Fibroblast of skin of left biceps (primary cell): ENCODE measurements at regions not wholly inside any gene's neighbourhood (a gene's known extent, or its start where the extent isn't known, plus 50 kb on each side); places are given as distances from the start of the nearest gene placed in this dataset.

Experiments
- DNase-seq, 2 experiments: peaks; one replicate each; pipeline ENCODE4 v3.0.0-alpha.2; 2013; ENCODE audit warnings: low read depth in 2 of 2

DNA sequence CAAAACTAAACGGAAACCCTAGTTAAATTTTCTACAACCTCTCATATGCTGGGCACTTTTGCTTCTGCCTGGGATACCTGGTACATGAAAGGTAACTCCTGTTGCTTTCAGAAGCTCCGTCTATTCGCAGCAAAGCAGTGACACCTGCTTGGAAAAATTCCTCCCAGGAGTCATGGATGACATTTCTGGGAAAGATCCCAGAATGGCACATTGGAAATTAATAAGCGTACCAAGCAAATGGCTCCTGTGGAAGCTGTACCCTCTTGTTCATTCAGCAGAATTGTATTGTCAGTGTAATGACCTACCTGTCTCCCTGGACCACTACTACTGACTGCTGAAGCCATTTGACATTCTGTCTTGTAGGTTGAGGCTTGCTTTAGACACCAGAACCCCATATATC is 349.7 kb upstream of the NOCT start:
- DNase-seq, result no peak

DNA sequence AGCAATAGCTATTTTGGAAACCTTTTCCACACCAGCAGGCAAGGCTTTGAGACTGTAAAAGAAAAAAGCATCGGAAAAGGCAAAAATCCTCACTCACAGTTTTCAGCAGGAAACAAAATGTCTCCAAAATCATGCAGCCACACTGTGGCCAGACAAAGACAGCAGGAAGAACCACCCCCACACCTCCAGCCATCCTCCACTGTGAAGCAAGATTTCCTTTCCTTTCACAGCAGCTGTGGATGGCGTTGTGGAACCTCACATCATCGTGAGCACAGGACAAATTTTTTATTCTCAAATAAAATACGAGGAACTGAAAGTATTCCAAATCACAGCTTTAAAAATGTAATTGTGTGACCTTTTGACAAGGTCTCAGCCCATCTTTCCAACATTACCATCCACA is 351.7 kb upstream of the NOCT start:
- no peak for DNase-seq

DNA sequence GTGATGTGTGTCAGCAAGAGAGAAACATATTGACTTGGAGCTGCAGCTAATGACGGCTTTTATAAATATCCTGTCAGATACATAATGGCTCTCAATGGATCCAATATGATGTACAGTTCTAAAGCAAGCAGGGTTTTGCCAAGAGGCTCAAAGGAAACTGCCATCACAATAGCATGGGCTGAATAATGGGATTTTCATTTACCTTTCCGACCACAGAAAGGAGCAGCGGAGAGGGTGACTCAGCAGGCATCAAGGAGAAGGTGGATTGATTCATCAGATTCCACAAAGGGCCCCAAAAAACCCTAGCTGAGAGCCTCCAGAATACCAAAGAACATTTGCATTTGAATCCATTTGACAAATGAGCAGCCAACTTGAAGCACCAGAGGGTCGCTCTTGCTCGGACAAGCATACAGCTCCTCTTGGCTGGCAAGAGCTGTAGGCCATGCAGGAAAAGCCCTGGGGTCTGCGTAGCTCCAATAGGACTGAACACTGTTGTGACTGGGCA is 355.7 kb upstream of the NOCT start:
- no peak for DNase-seq

DNA sequence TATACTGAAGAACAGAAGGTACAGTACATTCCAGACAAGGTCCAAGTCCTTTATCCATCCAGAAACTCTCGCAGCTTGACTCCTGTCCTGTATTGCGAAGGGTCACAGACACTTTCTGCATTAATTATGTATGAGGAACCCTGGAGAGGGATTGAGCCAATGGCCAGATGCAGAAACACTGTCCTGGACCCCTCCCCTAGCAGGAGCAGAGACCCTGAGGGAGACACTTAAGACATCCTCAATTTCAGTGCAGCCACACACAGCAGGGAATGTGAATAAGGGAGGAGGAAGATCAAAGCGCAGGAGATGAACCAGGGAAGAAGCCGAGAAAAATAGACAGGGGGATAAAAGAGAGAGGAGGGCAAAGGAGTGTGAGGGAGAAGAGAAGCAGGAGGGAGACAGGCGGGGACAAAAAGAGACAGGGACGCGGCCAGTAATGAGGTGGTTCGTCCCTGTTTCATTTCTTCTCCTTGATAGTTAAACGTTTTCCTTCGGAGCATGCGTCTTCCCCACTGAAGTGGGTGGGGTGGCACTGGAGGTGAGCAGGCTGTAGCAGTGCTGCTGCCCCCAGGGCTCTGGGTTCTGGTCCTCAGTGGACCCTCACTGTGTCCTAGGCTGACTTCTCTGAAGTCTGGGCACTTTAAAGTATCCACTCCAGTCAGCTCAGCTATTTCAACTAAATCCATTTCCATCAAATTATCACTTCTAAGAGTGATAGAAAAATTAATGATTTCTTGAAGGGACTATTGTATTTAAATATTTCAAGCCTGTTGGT is 356.4 kb upstream of the NOCT start:
- DNase-seq, result no peak

DNA sequence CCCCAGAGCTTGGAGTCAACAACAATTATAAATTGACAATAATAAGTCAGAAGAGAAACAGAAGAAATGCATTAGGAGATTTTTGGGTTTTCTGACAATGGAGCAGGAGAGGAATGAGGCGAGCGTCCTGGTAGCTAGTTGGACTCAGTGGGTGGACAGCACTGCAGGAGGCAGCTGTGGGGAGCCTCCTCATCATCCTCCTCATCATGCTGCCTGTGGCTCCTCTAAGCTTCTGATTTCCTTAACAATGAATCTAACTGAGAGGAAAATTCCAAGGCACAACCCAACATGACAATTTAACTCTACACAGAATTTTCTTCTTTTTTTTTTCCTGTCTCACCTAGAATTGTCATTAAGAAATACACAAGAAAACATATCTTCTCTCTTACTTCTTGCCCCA is 357.1 kb upstream of the NOCT start:
- no peak for DNase-seq

DNA sequence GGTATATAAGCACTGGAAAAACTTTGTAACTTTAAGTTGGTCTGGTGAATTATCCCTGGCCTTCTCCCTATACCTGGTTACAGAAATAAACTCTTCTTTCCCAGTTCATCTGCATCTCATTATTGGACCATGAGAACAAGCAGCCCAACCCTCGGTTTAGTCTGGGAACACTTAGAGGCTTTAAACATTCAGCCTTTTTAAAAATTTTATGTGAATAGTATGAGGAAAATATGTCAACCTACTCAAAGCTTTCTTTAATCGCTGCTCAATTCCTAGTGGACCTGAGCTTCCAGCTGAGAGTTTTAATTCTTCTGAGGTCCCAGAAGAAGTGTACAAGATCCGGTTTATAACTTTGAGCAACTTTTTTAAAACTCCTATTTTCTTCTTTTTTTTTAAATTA is 358.6 kb upstream of the NOCT start:
- no peak for DNase-seq

DNA sequence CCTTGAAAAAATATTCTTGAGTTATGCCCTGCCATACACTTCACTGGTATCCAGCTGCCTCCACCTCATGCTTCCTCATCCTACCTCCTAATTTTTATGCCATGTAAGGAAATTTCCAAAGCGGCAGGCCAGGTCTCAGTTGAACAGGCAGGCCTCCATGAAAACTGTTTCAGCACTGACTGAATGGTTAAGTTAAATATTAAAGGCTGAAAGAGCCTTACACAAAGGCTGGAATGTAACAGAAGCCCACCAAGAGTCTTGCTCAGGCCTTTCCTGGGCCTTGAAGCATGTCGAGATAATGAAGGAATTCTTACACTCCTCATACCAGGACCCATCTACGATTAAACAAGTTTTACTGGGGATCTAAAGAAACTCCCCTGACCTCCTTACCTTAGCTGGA is 359.6 kb upstream of the NOCT start:
- no peak for DNase-seq

DNA sequence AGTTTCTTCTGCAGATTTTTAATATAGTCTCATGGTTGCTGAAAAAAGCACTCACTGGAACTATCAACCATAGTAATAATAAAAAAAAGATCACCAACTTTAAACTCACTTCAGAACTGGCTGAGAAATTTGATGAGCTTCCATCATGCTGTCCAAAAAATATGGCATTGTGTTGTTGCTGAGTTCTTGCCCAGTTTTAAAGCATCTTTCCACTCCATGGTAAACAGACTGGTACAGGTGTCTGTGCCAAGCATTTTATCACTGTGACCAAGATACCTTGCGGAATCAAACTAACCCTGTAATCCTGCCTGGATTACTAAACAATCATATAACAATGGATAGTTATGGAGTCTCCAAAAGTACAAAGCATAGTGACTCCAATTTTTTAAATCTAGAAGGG is 360.3 kb upstream of the NOCT start:
- no peak for DNase-seq

DNA sequence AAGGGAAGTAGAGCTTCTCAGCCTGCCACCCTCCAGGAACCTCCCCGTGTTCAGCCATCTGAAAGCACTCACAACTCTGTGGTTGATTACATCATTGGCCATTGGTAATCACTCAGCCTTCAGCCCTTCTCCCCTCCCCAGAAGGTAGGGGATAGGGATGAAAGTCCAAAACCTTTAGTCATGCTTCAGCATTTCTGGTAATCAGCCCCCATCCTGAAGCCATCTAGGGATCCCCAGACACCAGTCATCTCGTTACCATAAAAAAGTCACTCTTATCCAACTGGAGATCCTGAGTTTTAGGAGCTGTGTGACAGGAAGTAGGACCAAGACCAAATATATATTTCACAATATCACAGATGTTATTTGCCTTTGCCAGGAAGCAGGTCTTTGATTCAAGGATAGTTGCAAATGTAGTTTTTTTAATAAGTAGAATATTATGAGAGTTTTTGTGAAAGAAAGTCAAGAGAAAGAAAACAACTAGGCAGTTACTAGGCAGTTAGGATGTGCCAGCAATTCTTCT is 364.6 kb upstream of the NOCT start:
- peak; percentile 89 to 91 for DNase-seq

DNA sequence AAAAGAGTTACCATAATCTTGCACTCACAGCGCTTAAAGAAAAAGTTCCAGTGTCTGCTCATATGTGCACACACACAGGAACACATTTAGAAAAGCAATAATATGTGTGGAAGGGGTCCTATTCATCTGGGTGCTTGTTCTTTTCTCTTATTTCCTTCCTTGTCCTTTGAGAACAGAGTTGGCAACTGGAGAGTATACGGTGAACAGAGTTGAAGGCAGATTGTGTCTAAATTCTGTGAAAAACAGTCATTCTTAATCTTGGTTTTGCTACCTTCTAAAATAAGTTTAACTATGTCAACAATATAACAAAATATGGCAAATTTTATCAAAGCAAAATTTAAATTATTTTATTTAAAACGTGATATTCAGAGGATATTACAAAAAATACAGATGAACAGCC is 365.1 kb upstream of the NOCT start:
- DNase-seq, result no peak

DNA sequence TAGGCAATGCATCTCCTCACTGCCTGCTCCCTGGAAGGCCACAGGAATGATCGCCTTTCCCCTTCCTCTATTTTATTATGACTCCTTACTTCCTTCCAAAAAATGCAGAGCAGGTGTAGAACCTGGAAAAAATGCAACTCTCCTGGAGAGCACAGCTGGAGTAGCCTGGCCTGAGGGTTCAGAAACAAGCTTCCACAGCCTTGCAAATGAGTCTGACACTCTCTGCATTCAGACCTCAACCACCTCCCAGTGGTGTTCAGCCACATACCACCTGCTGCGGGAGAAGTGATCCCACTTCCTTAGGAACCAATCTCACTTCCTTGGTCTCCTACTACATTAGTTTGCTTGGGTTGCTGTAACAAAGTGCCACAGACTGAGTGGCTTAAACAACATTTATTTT is 368.1 kb upstream of the NOCT start:
- DNase-seq, result no peak

DNA sequence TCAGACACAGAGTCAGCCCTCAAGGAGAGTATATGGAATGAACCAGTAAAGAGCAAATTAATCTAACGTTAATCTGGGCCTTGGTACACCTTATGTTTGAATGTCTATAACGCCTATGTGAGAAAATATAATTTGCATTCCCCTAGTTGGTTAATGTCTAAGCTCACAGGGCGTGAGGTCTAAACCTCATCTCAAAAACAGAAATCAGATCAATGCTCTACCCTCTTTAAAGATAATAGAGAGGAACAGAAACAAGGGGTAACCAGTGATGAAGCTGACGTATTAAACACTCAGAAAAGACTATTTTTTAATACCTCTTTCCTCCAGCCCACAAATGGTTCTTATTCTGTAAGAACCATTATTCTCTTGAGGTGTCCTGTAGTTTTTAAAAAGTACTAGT is 369.2 kb upstream of the NOCT start:
- DNase-seq, result no peak

DNA sequence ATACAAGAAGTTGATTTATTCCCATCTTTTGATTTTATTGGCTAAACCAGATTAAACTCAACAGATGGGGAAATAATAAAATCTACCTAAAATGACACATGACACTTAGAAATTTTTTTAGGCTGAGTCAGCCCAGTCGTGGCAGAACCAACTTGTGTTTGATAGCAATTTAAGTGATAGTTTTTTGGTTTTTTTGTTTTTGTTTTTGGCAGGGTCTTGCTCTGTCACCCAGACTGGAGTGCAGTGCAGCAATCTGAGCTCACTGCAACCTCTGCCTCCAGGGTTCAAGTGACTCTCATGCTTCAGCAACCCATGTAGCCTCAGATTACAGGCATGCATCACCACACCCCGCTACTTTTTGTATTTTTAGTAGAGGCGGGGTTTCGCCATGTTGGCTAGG is 370.3 kb upstream of the NOCT start:
- DNase-seq, result no peak

DNA sequence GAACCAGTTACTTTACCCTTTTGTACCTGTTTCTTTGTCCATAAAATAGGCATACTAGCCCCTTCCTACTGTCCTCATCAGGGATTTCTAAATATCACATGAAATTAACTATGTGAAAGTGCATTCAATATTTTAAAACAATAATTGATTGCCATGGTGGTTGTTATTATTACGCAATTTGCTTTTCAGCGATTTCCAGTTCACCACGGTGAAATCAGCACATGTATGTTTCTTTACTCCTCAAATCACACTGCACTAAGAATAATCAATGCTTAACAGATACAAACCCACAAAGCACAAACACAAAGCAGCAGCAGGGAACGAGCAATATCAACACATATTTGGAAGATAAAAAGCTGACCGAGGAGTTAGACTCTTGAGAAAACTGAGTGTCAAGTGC is 371.3 kb upstream of the NOCT start:
- DNase-seq, result no peak

DNA sequence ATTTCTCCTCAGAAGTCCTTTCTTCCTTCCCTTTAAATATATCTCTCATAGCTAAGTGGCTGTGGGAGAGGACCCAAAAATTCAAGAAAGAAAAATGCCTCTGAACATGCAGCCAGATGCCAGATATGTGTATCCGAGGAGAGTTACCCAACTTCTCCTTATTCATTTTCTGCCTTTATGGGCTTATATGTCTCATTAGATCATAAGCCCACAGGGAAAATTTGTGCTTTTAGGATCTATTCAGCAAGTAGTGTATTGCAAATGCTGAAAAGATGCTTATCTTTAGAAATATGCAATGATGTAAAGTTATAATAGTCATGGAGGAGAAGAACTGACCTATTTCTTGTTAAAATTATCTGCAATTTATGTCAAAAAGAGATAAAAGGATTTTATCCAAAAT is 371.8 kb upstream of the NOCT start:
- peak in 1 of 2 experiments; percentile 12 for DNase-seq

DNA sequence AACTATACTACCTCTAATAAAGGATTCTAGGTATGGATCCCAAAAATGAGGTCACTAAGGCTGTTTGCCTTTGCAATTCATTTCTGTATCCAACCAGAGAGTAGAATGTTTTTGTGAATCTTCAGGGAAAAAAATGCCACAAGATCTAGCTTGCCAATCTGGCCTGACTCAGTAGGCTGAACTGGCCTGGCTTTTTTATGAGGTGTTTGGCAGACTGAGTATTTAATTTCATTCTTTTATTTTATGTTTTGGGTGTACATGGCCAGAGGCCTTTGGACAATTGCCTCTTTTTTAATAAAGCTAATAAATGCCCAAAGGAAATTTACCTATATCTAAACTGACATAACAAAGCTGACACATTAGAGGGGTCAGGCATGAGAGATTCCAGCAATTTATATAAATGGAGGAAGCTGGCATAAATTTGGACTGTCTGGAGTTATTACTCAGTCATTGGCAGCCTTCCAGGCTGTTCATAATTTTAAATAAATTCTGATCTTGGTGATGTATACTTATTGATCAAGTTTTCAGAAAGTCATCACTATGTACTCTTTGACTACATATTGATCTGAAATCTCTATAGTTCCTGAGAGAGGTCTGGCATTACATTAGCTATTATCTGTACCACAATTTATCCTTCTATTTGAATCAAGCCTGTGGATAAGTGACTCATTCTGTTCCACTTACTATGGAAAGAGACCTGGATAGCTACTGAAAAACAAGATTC is 376.4 kb upstream of the NOCT start:
- DNase-seq, result no peak

DNA sequence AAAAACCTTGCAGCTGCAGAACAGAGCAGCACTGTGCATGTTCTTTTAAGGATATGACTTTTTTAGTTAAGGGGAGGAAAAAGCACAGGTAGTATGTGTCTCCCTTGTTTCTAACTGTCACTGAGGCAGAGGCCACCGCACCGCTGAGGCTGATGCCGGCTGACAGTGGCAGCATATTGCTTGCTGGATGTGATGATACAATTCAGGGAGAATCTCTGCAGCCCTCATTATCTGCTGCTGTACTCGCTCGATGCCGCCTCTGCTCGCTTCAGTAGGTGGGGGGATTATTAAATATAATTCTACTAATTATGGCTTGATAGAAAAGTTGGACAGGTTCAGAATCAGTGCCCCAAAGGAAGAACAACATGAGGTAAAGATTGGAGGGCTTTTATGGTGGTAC is 378.8 kb upstream of the NOCT start:
- no peak for DNase-seq

DNA sequence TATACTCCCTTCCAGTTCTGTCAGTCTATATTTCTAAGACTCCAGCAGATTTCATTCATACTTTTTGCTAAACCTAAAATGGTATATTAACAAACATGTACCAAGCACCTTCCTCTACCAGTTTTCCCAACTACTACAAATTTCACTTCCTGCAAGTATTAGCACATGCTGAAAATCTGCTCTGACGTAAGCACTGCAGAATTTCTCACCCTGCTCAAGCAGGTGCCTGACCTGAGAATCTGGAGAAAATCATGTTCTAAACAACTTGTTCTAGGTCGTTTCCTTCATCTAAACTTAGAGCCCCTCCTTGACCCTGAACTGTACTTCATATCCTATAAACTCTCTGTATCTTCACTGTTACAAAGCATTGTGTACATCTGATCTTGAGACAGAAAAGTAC is 380.7 kb upstream of the NOCT start:
- DNase-seq, result no peak

DNA sequence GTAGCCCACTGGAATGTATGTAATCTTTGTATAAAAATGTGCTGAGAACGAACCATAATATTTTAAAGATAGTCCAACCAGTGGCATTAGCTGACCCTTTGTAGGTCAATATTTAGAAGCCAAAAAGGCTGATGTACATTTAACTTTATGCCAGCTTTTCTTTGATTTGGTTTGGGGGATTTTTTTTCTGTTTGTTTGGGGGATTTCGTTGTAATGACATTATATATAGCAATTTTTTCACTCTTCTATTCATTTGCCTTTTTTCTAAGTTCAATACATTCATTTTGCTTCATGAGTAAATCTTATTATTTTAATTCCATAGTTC is 382.0 kb upstream of the NOCT start:
- DNase-seq, result no peak

DNA sequence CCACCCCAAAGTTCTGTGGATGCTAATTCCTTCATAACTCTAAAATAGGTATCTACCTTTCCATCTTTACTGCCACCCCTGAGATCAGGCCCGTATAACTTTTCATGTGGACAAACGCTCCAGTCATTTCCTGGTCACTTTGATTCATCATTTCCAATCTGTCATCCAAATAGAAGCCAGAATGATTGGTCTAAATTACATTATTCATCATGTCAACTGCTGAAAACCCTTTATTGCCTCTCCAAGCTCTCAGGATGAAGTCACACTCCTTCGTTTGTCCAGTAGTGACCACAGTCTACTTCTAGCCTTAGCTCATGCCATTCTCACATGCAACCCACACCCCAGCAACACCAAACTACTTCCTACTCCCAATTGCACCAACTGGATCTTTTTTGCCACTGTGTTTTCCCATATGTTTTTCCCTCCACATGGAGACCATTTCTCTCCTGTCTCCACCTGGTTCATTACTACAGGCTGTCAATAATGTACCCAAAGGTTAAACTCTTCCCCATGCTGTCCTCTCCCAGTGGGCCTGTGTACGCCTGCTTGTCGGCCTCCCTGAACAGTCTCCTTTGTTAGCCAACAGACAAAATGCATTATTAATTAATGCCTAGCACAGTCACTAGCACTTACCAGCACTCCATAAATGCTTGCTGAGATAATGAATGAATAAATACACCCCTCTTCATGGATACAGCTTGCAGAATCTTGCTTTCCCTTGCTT is 382.6 kb upstream of the NOCT start:
- DNase-seq, result no peak

DNA sequence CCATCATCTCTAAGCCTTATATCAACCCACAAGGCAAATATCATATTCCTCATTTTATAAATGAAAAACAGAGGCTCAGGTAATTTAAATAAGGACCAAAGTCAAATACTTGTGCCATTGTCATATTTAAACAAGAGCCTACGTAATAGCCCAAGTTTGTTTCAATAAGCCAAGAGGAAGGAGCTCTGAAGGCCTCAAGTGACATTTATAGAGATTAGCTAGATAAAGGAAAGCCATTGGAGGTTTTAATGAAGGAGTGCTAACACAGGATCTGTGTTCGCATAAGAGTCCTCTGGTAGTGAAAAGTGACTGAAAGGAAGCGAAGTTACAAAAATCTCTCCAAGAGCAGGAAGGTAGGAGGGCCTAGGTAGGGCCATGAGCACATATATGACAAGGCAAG is 384.9 kb upstream of the NOCT start:
- no peak for DNase-seq

DNA sequence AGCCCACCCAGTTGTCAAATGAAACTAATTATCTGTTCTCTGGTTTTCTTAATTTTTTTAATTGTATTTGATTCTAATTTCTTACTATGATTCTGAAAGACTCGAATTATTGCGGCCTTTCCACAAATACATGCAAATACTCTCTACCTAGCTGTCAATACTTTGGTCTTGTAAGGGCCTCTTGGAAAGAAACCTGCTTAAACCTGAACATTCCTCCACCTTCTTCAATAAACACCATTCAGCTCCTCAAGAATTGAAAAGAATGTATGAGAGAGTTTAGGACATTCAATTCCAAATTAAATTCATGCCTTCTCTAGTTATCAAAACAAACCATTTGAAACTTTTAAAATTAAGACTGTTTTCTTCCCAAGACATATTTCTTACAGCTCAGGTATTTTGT is 385.9 kb upstream of the NOCT start:
- DNase-seq, result no peak

DNA sequence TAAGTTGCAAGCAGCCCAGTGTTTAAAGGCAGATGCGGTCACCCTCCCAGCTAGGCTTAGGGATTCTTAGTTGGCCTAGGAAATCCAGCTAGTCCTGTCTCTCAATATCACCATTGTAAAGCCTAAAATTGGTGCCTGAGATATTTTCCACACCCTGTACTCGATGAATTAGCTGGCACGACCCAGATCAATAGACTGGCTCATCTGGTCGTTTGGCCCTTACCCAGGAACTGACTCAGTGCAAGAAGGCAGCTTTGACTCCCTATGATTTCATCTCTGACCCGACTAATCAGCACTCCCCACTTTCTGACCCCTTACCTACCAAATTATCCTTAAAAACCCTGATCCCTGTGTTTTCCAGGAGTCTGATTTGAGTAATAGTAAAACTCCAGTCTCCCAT is 384.9 kb upstream of the SLC7A11 start:
- DNase-seq, result no peak
